ENCODE measurements at regions not wholly inside any gene's neighbourhood (a gene's known extent, or its start where the extent isn't known, plus 50 kb on each side); places are given as distances from the start of the nearest gene placed in this dataset.

GRCh38 chr16:86052115-86052670, 153.2 kb downstream of the IRF8 start:
- TF ChIP-seq, protein P1, sequence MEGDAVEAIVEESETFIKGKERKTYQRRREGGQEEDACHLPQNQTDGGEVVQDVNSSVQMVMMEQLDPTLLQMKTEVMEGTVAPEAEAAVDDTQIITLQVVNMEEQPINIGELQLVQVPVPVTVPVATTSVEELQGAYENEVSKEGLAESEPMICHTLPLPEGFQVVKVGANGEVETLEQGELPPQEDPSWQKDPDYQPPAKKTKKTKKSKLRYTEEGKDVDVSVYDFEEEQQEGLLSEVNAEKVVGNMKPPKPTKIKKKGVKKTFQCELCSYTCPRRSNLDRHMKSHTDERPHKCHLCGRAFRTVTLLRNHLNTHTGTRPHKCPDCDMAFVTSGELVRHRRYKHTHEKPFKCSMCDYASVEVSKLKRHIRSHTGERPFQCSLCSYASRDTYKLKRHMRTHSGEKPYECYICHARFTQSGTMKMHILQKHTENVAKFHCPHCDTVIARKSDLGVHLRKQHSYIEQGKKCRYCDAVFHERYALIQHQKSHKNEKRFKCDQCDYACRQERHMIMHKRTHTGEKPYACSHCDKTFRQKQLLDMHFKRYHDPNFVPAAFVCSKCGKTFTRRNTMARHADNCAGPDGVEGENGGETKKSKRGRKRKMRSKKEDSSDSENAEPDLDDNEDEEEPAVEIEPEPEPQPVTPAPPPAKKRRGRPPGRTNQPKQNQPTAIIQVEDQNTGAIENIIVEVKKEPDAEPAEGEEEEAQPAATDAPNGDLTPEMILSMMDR (IDR thresholded peaks at IDR 0.05) = no peak
- peaks cover 66% of the 10 kb centered on the region for H3K27me3 Mint-ChIP-seq (ENCODE audit: low read depth, poor library complexity)

DNA sequence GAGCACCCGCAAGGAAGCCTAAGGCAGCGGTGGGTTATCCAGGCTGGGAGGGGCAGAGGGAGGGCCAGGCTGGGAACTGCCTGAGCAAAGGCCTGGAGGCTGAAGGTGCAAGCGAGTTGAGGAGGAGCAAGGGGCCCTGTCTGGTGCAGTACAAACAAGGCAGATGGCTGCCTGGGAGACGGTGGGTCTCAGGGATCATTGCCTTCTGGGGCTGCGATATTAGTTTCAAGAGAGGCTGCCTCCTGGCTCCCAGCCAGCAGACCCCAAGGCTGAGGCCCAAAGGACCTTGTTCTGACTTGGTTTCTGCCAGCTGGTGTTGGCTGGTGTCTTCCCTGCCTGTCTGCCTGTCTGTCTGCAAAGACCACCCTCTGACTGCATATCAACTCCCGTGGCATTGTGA, 154.0 kb downstream of the IRF8 start:
- Mint-ChIP-seq H3K4me3 (no peak overlapping the region), H3K27me3 (ENCODE audit: low read depth, poor library complexity) (peaks cover 66% of the 10 kb centered on the region), H3K27ac (no peak overlapping the region), H3K9me3 (peaks cover 5% of the 10 kb centered on the region), H3K4me1 (peaks cover 46% of the 10 kb centered on the region), H3K36me3 (ENCODE audit: low read depth) (no peaks in the 10 kb centered on the region)
- no peak for DNase-seq
- TF ChIP-seq, protein P1 (IDR thresholded peaks at IDR 0.05) = no peak

More at GRCh38 chr16:86052115-86052670, 153.2 kb downstream of the IRF8 start:
- H3K4me1 Mint-ChIP-seq = peaks cover 54% of the 10 kb centered on the region
- no peak overlapping the region for H3K4me3 Mint-ChIP-seq
- no peaks in the 10 kb centered on the region for H3K9me3 Mint-ChIP-seq
- H3K36me3 Mint-ChIP-seq (ENCODE audit: low read depth) = no peaks in the 10 kb centered on the region
- no peak for DNase-seq
- H3K27ac Mint-ChIP-seq = no peak overlapping the region

DNA sequence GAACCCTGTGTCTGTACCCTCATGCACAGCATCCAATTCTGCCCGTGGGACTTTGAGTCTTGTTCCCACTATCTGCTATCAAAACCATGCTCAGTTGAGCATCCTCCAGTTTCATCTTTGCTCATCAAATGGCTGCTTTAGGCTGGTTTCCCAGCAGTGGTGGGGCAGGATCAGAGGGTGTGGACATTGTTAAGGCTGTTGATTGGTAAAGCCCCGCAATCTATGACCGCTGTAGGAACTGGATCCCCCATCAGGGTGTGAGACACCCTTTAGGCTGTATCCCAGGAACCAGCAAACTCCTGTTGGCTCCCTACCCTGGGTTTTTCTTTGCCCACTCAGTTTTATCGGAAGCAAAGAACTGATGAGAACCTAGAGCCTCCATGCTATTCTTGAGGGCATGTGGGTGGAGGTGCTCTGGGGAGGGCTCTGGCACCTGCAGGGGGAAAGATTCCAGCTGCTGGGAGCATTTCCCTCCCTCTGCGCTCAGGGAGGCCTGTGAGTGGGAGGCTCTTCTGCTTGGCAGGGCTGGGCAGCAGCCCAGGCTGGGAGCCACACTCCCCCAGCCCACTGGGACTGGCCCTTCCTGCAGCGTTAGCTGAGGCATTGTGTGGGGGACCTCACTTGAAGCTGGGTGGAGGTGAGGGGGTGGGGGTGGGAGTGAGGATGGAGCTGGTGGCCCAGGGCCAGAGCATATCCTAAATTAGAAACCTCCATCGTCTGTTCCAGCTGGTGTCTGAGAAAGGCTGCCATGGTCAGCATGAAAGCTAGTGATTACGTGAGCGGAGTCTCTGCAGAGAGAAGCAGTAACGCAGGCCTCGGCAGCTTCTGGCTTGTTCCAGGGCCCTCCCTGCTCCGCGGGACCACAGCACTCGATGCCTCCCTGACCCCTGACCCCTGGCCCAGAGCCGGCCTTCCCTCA, 160.6 kb downstream of the IRF8 start:
- TF ChIP-seq, protein P1 (IDR thresholded peaks at IDR 0.05) = no peak
- Mint-ChIP-seq H3K36me3 (ENCODE audit: low read depth) (no peaks in the 10 kb centered on the region), H3K4me3 (no peak overlapping the region), H3K9me3 (peaks cover 8% of the 10 kb centered on the region), H3K4me1 (peaks cover 32% of the 10 kb centered on the region), H3K27me3 (ENCODE audit: low read depth, poor library complexity) (peaks cover 77% of the 10 kb centered on the region), H3K27ac (no peak overlapping the region)
- DNase-seq = peak; percentile 45

DNA sequence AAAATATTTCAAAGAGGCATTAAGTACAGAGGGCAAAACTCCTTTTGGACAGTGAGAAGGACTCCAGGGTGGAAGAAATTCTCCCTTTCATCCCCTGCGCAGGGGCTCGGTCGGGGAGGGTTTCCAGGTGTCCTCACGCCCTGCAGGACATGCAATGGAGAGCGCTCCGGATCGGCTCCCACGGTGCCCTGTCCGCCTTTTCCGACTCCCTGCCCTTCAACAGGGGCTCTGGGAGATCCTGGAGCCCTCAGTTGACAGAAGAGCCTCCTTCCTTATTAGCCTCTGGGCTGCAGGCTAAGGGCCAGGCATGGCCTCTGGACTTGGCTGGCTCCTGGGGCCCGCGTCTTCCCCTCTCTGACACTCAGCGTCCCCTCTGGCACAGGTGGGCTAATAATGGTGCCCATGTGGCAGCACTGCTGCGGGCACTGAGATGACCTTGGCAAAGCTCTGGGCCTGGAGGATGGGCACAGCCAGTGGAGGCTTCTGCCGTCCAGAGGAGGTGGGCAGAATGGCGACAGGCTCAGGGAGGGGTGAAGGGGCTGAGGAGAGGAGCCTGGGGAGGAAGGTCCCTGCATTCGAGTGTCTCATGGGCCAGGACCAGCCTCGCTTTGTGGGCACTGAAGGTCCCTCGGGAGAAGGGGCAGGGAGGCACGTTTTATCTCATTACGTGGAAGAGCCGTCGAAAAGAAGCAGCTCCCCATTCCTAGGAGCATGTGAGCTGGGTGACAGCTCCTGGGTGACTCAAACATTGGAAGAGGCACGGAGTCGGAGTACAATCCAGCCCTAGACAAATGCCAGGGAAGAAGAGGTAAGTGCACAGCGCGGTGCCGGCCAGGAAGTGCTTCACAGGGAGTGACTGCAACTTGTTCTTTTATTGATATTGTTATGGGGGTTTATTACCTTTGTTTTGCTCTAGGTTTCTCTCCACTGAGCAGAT, 161.7 kb downstream of the IRF8 start:
- DNase-seq = no peak
- H3K27ac Mint-ChIP-seq = no peak overlapping the region
- peaks cover 70% of the 10 kb centered on the region for H3K27me3 Mint-ChIP-seq (ENCODE audit: low read depth, poor library complexity)

DNA sequence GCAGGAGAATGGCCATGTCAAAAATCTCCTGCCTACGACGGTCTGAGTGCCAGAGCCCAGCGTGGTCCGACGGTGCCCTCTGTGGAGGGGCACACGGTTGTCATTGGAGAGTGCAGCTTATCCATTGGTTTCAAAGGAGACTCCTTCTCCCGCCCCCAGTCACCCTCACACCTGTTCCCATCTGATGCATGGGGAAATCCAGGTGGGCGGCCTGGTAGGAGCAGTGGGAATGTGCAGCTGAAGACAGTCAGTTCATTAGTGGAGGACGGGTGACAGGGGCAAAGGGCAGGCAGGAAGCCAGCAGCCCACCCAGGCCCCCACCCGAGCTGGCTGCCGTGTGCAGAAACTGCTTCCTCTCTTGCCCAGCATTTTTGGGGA, 162.3 kb downstream of the IRF8 start:
- DNase-seq = no peak
- H3K4me1 Mint-ChIP-seq = peaks cover 40% of the 10 kb centered on the region
- peaks cover 8% of the 10 kb centered on the region for H3K9me3 Mint-ChIP-seq
- no peak overlapping the region for H3K27ac Mint-ChIP-seq
- TF ChIP-seq, protein P1 (IDR thresholded peaks at IDR 0.05) = no peak
- H3K27me3 Mint-ChIP-seq (ENCODE audit: low read depth, poor library complexity) = peaks cover 70% of the 10 kb centered on the region
- H3K36me3 Mint-ChIP-seq (ENCODE audit: low read depth) = no peaks in the 10 kb centered on the region
- no peak overlapping the region for H3K4me3 Mint-ChIP-seq

More for the DNA sequence above, 161.7 kb downstream of the IRF8 start:
- Mint-ChIP-seq H3K4me1 (peaks cover 34% of the 10 kb centered on the region), H3K9me3 (peaks cover 8% of the 10 kb centered on the region), H3K36me3 (ENCODE audit: low read depth) (no peaks in the 10 kb centered on the region), H3K4me3 (no peak overlapping the region)
- TF ChIP-seq, protein P1 (IDR thresholded peaks at IDR 0.05) = no peak

All from nephron progenitor cell (in vitro differentiated cells).